GM12878 (cell line): ENCODE measurements at regions not wholly inside any gene's neighbourhood (a gene's known extent, or its start where the extent isn't known, plus 50 kb on each side); places are given as distances from the start of the nearest gene placed in this dataset.

ENCODE experiments used
- CTCF ChIP-seq, 3 experiments: IDR thresholded peaks in 2 of 3; conservative IDR thresholded peaks in 1 of 3; 2 replicates each; pipeline ENCODE4 v1.5.1; 2011; ENCODE audit warnings: low read depth in 3 of 3, low read length in 3 of 3, mild to moderate bottlenecking in 3 of 3, control low read depth in 2 of 3, moderate library complexity in 2 of 3, inconsistent platforms in 1 of 3, mixed read lengths in 1 of 3; ENCODE audit not compliant: control insufficient read depth in 2 of 3, insufficient read depth in 1 of 3; ENCODE audit errors: extremely low read depth in 1 of 3
- TBL1XR1 ChIP-seq: IDR thresholded peaks from 2 replicates; pipeline ENCODE4 v1.6.1; 2012; ENCODE audit warnings: low read depth, low read length, improper control_type of control experiment

GRCh38 chr2:160884056-160884455 is 276.2 kb upstream of the TANK start:
- TF ChIP-seq TBL1XR1, result no peak
- no peak for TF ChIP-seq CTCF (IDR thresholded peaks at IDR 0.05 in 2 of 3, conservative IDR thresholded peaks at IDR 0.05 in 1 of 3; ENCODE audit: control insufficient read depth in 2 of 3, extremely low read depth in 1 of 3, insufficient read depth in 1 of 3, low read depth in 3 of 3, low read length in 3 of 3)
